Cardiac muscle cell (in vitro differentiated cells and primary cell): ENCODE measurements at regions not wholly inside any gene's neighbourhood (a gene's known extent, or its start where the extent isn't known, plus 50 kb on each side); places are given as distances from the start of the nearest gene placed in this dataset.

Experiments
- DNase-seq, 2 donors: peaks; one replicate each; pipeline versions ENCODE4 v3.0.0 to v3.0.0-alpha.2; 2010 to 2017; ENCODE audit warnings: low read depth in 1 of 2, low spot score in 1 of 2
- H3K27ac ChIP-seq: fragments of 200-600 bp; sonication (generic); 2 replicates; pipeline ENCODE4 v1.5.1; 2016
- H3K27me3 ChIP-seq: fragments of 200-600 bp; sonication (generic); 2 replicates; pipeline ENCODE4 v1.6.0; 2016; ENCODE audit warnings: control low read depth
- H3K36me3 ChIP-seq: fragments of 200-600 bp; sonication (generic); 2 replicates; pipeline ENCODE4 v1.5.1; 2016; ENCODE audit warnings: control low read depth
- H3K4me1 ChIP-seq: fragments of 200-600 bp; sonication (generic); 2 replicates; pipeline ENCODE4 v1.8.1; 2017; ENCODE audit warnings: low read depth, mild to moderate bottlenecking, mixed run types
- H3K4me3 ChIP-seq: fragments of 200-600 bp; sonication (generic); 2 replicates; pipeline ENCODE4 v1.5.1; 2016; ENCODE audit warnings: mild to moderate bottlenecking
- H3K9me3 ChIP-seq: fragments of 200-600 bp; sonication (generic); 2 replicates; pipeline ENCODE4 v1.5.1; 2017; ENCODE audit warnings: low read depth, mild to moderate bottlenecking, control low read depth
- TF ChIP-seq, protein P1 (sequence below): IDR thresholded peaks from 2 replicates; pipeline ENCODE4 v1.5.1; 2012; ENCODE audit warnings: low read depth, mild to moderate bottlenecking, low read length

DNA sequence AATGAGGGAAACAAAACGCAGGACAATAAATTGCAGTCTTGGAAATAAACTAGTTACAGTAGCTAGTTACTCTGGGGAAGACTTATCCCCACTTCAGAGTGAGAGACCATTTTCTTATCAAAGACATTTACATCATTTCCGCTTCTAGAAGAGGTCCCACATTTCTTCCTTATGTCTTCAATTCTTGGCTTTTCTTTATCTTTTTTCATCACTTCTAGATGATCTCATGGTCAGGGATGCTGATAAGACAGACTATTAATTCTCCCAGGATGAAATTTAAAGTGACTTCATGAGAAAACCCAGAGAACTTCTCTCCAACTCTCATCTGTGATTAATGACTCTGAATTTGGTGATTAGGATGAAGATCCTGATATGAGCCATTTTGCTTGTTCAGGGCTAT is 229.1 kb downstream of the MTRR start:
- Histone ChIP-seq H3K4me3 (no peak overlapping the region), H3K4me1 (no peaks in the 10 kb centered on the region), H3K36me3 (no peaks in the 10 kb centered on the region), H3K27ac (no peak overlapping the region), H3K9me3 (no peaks in the 10 kb centered on the region), H3K27me3 (no peaks in the 10 kb centered on the region)
- TF ChIP-seq, protein P1, sequence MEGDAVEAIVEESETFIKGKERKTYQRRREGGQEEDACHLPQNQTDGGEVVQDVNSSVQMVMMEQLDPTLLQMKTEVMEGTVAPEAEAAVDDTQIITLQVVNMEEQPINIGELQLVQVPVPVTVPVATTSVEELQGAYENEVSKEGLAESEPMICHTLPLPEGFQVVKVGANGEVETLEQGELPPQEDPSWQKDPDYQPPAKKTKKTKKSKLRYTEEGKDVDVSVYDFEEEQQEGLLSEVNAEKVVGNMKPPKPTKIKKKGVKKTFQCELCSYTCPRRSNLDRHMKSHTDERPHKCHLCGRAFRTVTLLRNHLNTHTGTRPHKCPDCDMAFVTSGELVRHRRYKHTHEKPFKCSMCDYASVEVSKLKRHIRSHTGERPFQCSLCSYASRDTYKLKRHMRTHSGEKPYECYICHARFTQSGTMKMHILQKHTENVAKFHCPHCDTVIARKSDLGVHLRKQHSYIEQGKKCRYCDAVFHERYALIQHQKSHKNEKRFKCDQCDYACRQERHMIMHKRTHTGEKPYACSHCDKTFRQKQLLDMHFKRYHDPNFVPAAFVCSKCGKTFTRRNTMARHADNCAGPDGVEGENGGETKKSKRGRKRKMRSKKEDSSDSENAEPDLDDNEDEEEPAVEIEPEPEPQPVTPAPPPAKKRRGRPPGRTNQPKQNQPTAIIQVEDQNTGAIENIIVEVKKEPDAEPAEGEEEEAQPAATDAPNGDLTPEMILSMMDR = no peak
- DNase-seq = peak in 1 of 2 donors; percentile 25

DNA sequence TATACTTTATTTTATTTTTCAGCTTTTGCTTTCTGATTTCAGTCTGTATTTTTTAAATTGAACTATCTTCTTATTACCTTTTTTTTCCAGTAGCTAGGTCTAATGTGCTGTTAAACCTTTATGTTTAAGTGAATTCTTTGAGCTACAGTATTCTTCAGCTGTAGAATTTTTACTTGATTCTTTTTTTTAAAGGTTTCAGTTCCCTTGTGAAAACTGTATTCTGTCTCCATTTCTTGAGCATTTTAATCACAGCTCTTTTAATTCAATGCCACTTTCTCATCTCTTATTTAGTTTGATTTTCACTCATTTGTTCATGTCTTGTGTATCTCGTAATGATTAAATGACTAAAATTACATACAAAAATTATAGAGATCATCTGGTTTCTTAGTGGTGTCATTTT is 233.8 kb downstream of the MTRR start:
- Histone ChIP-seq H3K36me3 (no peaks in the 10 kb centered on the region), H3K27me3 (no peaks in the 10 kb centered on the region), H3K27ac (no peak overlapping the region), H3K4me3 (no peak overlapping the region), H3K4me1 (no peaks in the 10 kb centered on the region), H3K9me3 (no peaks in the 10 kb centered on the region)
- TF ChIP-seq, protein P1 = no peak
- DNase-seq = no peak

DNA sequence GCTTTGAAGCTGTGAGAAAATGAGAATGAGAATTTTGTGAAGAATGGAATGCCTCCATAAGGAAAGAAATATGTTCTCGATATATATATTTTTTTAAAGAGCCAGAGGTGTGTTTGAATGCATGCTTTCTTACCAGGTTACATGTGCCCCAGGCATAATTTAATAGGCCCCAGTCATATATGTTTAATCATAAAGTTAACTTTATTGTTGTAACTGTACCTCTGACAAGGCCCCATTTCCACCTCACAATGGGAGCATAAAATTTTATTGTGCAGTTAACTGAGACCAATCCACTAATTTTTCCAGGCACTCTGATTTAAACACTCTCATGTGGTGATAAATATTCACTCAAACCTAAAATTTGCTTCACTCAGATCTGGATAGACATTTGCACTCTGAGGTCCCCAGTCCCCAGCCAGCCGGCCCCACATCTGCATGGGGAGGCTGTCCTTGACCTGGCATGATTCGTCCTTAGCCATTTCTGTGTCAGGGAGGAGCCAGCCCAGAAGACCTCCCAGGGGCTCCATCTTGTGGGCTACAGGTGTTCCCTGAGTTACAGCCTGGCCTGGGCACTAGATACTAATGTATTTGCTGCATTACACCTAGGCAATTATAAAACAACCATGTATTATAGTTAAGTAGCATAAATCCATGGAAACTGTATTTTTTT is 245.8 kb downstream of the MTRR start:
- DNase-seq = no peak
- Histone ChIP-seq H3K36me3 (no peaks in the 10 kb centered on the region), H3K9me3 (no peaks in the 10 kb centered on the region), H3K27ac (no peak overlapping the region), H3K4me3 (no peak overlapping the region), H3K27me3 (no peaks in the 10 kb centered on the region), H3K4me1 (no peaks in the 10 kb centered on the region)
- TF ChIP-seq, protein P1 = no peak

DNA sequence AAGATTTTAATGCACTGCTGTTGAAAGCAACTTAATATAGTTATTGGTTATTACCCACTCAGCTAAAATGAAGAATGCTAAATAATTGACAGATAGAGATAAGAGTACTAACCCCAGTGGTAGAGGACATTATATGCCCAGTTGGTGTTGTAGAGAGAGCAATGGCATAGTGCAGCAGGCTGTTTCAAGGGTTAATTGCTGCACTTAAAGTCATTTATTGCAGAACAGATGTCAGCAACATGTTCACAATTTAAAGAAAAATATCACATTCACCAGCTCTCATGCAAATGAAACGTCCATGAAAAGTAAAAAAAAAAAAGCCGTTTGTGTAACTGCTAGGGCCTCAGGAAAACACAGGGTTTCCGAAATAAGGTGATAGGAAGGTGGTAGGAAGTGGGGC is 254.6 kb downstream of the MTRR start:
- TF ChIP-seq, protein P1 = no peak
- Histone ChIP-seq H3K36me3 (no peaks in the 10 kb centered on the region), H3K27ac (no peak overlapping the region), H3K4me3 (no peak overlapping the region), H3K27me3 (no peaks in the 10 kb centered on the region), H3K9me3 (no peaks in the 10 kb centered on the region), H3K4me1 (no peaks in the 10 kb centered on the region)
- no peak for DNase-seq

DNA sequence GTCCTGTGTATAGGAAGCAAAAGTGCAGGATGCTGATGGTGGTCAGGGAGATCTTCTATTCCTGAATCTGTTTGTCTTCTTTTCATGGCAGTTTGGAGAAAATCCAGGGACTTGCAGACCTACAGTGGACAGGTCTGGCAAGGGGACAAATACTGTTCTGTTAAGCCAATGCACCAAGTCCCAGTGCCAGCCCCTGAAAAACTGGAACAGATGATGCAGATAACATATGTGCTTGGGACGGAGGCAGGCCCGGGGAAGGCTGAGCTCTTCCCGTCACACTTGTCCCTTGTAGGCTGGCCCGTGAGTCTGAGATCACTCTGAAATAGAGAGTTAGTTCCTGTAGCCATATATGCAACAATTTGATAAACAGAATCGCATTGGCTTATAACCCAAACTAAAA is 265.7 kb downstream of the MTRR start:
- no peaks in the 10 kb centered on the region for H3K4me1 ChIP-seq
- H3K27me3 ChIP-seq = no peaks in the 10 kb centered on the region
- H3K27ac ChIP-seq = no peak overlapping the region
- no peak for DNase-seq
- no peaks in the 10 kb centered on the region for H3K9me3 ChIP-seq
- no peak overlapping the region for H3K4me3 ChIP-seq
- H3K36me3 ChIP-seq = no peaks in the 10 kb centered on the region
- TF ChIP-seq, protein P1 = no peak
